ENCODE measurements at regions not wholly inside any gene's neighbourhood (a gene's known extent, or its start where the extent isn't known, plus 50 kb on each side); places are given as distances from the start of the nearest gene placed in this dataset.

DNA sequence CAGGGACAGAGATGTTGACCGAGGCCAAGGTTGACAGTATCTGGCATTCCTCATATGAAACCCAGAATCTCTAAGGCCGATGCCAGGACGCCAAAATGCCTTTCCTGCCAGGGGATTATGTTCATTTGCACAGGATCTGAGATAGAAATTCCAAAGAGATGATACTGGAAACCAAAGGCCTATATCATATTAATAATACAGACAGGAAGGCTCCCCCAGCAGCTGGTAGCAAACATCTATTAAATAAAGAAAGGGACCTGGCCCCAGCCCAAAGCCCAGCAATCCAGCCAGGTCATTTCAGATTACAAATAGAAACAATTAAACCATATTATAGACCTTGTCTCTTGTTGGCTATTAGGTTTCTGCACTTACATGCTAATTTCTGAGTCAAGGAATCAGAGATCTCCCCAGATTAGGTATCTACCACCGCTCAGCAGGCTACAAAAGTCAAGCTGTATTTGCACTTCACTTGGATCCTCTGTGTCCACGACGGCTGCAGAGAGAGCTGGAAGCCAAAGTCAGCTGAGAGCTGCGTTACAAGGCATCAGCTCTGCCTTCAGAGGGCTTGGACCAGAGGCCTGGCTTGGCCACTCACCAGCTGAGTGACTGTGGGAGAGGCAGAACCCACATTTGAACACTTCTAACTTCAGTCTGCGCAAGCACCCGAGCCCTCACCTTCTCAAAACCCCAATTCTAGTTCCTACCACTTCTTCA, 269.3 kb upstream of the SIX2 start:
- TF ChIP-seq, protein P1, sequence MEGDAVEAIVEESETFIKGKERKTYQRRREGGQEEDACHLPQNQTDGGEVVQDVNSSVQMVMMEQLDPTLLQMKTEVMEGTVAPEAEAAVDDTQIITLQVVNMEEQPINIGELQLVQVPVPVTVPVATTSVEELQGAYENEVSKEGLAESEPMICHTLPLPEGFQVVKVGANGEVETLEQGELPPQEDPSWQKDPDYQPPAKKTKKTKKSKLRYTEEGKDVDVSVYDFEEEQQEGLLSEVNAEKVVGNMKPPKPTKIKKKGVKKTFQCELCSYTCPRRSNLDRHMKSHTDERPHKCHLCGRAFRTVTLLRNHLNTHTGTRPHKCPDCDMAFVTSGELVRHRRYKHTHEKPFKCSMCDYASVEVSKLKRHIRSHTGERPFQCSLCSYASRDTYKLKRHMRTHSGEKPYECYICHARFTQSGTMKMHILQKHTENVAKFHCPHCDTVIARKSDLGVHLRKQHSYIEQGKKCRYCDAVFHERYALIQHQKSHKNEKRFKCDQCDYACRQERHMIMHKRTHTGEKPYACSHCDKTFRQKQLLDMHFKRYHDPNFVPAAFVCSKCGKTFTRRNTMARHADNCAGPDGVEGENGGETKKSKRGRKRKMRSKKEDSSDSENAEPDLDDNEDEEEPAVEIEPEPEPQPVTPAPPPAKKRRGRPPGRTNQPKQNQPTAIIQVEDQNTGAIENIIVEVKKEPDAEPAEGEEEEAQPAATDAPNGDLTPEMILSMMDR (IDR thresholded peaks at IDR 0.05): no peak
- no peak for TF ChIP-seq POLR2AphosphoS5 (IDR thresholded peaks at IDR 0.05)

Data from esophagus muscularis mucosa (tissue), 3 donors.